HG02763 (cell line): ENCODE measurements at regions not wholly inside any gene's neighbourhood (a gene's known extent, or its start where the extent isn't known, plus 50 kb on each side); places are given as distances from the start of the nearest gene placed in this dataset.
"Not testable (repeated sequence)": the region's sequence is repeated elsewhere in the genome, so short reads cannot be mapped to it uniquely, and the experiment has no call there.

Source experiments
- ATAC-seq: cut with Tn5 transposase; IDR thresholded peaks from one replicate; pipeline ENCODE4 v1.9.1; 2021; ENCODE audit warnings: mild to moderate bottlenecking, moderate library complexity; ENCODE audit not compliant: unreplicated experiment

GRCh38 chr6:145274083-145274482 is 461.2 kb downstream of the EPM2A start:
- ATAC-seq, result no peak

GRCh38 chr6:145275019-145275418 is 460.3 kb downstream of the EPM2A start:
- no peak for ATAC-seq

- ATAC-seq, result no peak
Observed at GRCh38 chr6:145275787-145276186, 459.5 kb downstream of the EPM2A start.

GRCh38 chr6:145276756-145277155 is 458.6 kb downstream of the EPM2A start:
- no peak for ATAC-seq

GRCh38 chr6:145277358-145278086 is 457.8 kb downstream of the EPM2A start:
- ATAC-seq, result no peak

- no peak for ATAC-seq
Observed at GRCh38 chr6:145278163-145278807, 457.0 kb downstream of the EPM2A start.

- no peak for ATAC-seq
Observed at GRCh38 chr6:145279551-145279950, 455.8 kb downstream of the EPM2A start.

GRCh38 chr6:145279993-145280392 is 455.3 kb downstream of the EPM2A start:
- no peak for ATAC-seq

- ATAC-seq, result not testable (repeated sequence)
Observed at GRCh38 chr6:145283209-145283608, 452.1 kb downstream of the EPM2A start.

- ATAC-seq, result no peak
Observed at GRCh38 chr6:145283856-145284255, 451.5 kb downstream of the EPM2A start.

GRCh38 chr6:145286916-145287315 is 448.4 kb downstream of the EPM2A start:
- no peak for ATAC-seq

GRCh38 chr6:145289573-145289972 is 445.7 kb downstream of the EPM2A start:
- ATAC-seq, result no peak

GRCh38 chr6:145290122-145290521 is 445.2 kb downstream of the EPM2A start:
- ATAC-seq, result no peak

- ATAC-seq, result no peak
Observed at GRCh38 chr6:145292066-145292465, 443.3 kb downstream of the EPM2A start.

GRCh38 chr6:145294942-145295341 is 440.4 kb downstream of the EPM2A start:
- no peak for ATAC-seq

GRCh38 chr6:145295746-145296145 is 439.6 kb downstream of the EPM2A start:
- no peak for ATAC-seq

- ATAC-seq, result no peak
Observed at GRCh38 chr6:145305670-145306069, 429.6 kb downstream of the EPM2A start.

- no peak for ATAC-seq
Observed at GRCh38 chr6:145306489-145306888, 428.8 kb downstream of the EPM2A start.

- ATAC-seq, result no peak
Observed at GRCh38 chr6:145309842-145310535, 425.3 kb downstream of the EPM2A start.

GRCh38 chr6:145312481-145312880 is 422.8 kb downstream of the EPM2A start:
- no peak for ATAC-seq

GRCh38 chr6:145313041-145313855 is 422.1 kb downstream of the EPM2A start:
- ATAC-seq, result no peak
